Fibroblast of lung (primary cell): ENCODE measurements at regions not wholly inside any gene's neighbourhood (a gene's known extent, or its start where the extent isn't known, plus 50 kb on each side); places are given as distances from the start of the nearest gene placed in this dataset.
"Not testable (repeated sequence)": the region's sequence is repeated elsewhere in the genome, so short reads cannot be mapped to it uniquely, and the experiment has no call there.

Experiments
- DNase-seq, 2 donors: peaks; one replicate each; pipeline versions ENCODE4 v3.0.0 to v3.0.0-alpha.2; 2010; ENCODE audit warnings: low read depth in 2 of 2
- H2AFZ ChIP-seq: 2 replicates; pipeline ENCODE4 v1.5.1; 2012; ENCODE audit warnings: low read length, control low read depth, inconsistent platforms
- H3K27ac ChIP-seq: 2 replicates; pipeline ENCODE4 v1.5.1; 2011; ENCODE audit warnings: low read length, control low read depth; ENCODE audit not compliant: insufficient read depth
- H3K27me3 ChIP-seq: 2 replicates; pipeline ENCODE4 v1.5.1; 2011; ENCODE audit warnings: mild to moderate bottlenecking, low read length; ENCODE audit not compliant: control insufficient read depth, insufficient read depth
- H3K36me3 ChIP-seq: 2 replicates; pipeline ENCODE4 v1.5.1; 2011; ENCODE audit warnings: low read length; ENCODE audit not compliant: control insufficient read depth, insufficient read depth
- H3K4me1 ChIP-seq: 2 replicates; pipeline ENCODE4 v1.5.1; 2011; ENCODE audit warnings: low read length; ENCODE audit not compliant: control insufficient read depth, insufficient read depth; ENCODE audit errors: extremely low read depth
- H3K4me2 ChIP-seq: 2 replicates; pipeline ENCODE4 v1.5.1; 2011; ENCODE audit warnings: low read length, control low read depth; ENCODE audit not compliant: insufficient read depth; ENCODE audit errors: extremely low read depth
- H3K4me3 ChIP-seq, 4 experiments: fragments of 200-600 bp in 1 of 4; sonication (generic) in 1 of 4; replicated peaks in 1 of 4; 2 replicates each; pipeline ENCODE4 v1.5.1; 2011 to 2016; ENCODE audit warnings: low read length in 4 of 4, low read depth in 3 of 4, mild to moderate bottlenecking in 3 of 4, control low read depth in 2 of 4, inconsistent platforms in 1 of 4, mixed read lengths in 1 of 4; ENCODE audit not compliant: insufficient read depth in 1 of 4; ENCODE audit errors: control extremely low read depth in 1 of 4
- H3K79me2 ChIP-seq: 2 replicates; pipeline ENCODE4 v1.5.1; 2012; ENCODE audit warnings: mild to moderate bottlenecking, low read length, inconsistent platforms; ENCODE audit not compliant: control insufficient read depth, insufficient read depth
- H3K9ac ChIP-seq: 2 replicates; pipeline ENCODE4 v1.5.1; 2011; ENCODE audit warnings: mild to moderate bottlenecking, low read length, control low read depth; ENCODE audit not compliant: insufficient read depth
- H3K9me3 ChIP-seq: 2 replicates; pipeline ENCODE4 v1.5.1; 2012; ENCODE audit warnings: low read depth, low read length; ENCODE audit not compliant: control insufficient read depth, insufficient read depth
- H4K20me1 ChIP-seq: 2 replicates; pipeline ENCODE4 v1.5.1; 2011; ENCODE audit warnings: low read length; ENCODE audit not compliant: control insufficient read depth, insufficient read depth; ENCODE audit errors: extremely low read depth
- EZH2 ChIP-seq: IDR thresholded peaks from 2 replicates; pipeline ENCODE4 v1.5.1; 2012; ENCODE audit warnings: low read length, control low read depth, mild to moderate bottlenecking; ENCODE audit errors: missing control alignments
- TF ChIP-seq, protein P1 (sequence below), 2 donors: IDR thresholded peaks in 1 of 2; conservative IDR thresholded peaks in 1 of 2; 1 replicate in 1 of 2; 2 replicates in 1 of 2; pipeline ENCODE4 v1.5.1; 2011 to 2012; ENCODE audit warnings: low read length in 2 of 2, control low read depth in 1 of 2, inconsistent platforms in 1 of 2, low read depth in 1 of 2, mild to moderate bottlenecking in 1 of 2

DNA sequence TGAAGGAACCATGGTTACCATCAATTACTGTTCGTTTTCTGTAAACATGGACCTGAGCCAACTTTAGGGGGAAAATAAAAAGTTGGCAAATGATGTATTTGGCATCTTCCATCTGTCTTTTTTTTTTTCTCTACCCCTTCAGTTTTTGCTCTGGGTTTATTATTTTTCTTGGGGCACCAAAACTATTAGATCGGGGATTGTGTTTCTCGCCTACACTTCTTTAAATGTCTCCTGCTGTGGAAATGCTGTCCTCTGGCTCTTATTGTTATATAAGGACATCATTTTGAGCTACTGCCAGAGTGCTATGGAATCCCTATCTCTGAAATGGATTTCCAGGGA lies 234.0 kb upstream of the SLIT2 start:
- Histone ChIP-seq H4K20me1 (no peaks in the 10 kb centered on the region), H3K4me3 (no peak overlapping the region), H3K27ac (no peak overlapping the region), H3K9ac (no peak overlapping the region), H3K4me2 (no peak overlapping the region), H3K27me3 (no peaks in the 10 kb centered on the region), H3K9me3 (no peaks in the 10 kb centered on the region), H3K79me2 (no peaks in the 10 kb centered on the region), H3K4me1 (peaks cover 2% of the 10 kb centered on the region), H2AFZ (no peak overlapping the region), H3K36me3 (no peaks in the 10 kb centered on the region)
- DNase-seq, result no peak
- TF ChIP-seq, protein P1, sequence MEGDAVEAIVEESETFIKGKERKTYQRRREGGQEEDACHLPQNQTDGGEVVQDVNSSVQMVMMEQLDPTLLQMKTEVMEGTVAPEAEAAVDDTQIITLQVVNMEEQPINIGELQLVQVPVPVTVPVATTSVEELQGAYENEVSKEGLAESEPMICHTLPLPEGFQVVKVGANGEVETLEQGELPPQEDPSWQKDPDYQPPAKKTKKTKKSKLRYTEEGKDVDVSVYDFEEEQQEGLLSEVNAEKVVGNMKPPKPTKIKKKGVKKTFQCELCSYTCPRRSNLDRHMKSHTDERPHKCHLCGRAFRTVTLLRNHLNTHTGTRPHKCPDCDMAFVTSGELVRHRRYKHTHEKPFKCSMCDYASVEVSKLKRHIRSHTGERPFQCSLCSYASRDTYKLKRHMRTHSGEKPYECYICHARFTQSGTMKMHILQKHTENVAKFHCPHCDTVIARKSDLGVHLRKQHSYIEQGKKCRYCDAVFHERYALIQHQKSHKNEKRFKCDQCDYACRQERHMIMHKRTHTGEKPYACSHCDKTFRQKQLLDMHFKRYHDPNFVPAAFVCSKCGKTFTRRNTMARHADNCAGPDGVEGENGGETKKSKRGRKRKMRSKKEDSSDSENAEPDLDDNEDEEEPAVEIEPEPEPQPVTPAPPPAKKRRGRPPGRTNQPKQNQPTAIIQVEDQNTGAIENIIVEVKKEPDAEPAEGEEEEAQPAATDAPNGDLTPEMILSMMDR (conservative IDR thresholded peaks at IDR 0.05 in 1 of 2, IDR thresholded peaks at IDR 0.05 in 1 of 2; ENCODE audit: low read depth in 1 of 2, low read length in 2 of 2), result no peak

DNA sequence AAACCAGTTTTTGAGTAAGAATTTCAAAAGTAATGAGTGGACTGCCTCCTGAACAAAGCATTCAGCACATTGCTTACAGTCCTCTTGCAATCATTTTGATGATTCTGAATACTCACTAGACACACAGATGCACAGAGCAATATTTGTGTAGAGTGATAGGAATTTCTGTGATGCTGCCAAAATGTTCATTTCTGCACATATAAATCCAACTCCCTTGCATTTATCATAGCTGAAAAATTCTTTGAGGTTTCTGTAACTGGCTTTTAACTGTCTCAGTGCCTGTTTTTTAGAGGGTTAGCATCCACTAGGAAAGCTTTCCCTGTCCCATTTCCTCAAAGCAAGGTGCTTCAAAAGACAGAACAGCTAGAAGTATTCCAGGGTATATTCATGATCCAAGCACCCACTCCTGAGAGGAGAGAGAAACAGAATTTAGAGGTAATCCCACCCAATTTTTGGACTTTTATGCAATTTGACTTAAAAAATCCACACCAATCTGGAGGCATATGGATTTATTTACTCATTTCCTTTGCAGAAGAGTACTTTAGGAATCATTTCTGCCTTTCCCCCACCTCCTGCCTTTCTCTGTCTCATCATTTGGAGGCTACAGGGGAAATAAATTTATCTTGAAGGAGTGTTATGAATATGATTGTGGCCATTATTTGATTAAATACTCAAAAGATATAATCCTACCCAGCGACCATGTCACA lies 234.5 kb upstream of the SLIT2 start:
- Histone ChIP-seq H3K27ac (no peak overlapping the region), H2AFZ (no peak overlapping the region), H3K4me2 (no peak overlapping the region), H3K9me3 (no peaks in the 10 kb centered on the region), H3K79me2 (no peaks in the 10 kb centered on the region), H3K4me1 (peaks cover 2% of the 10 kb centered on the region), H3K4me3 (no peak overlapping the region), H3K36me3 (no peaks in the 10 kb centered on the region), H4K20me1 (no peaks in the 10 kb centered on the region), H3K9ac (no peak overlapping the region), H3K27me3 (no peaks in the 10 kb centered on the region)
- no peak for TF ChIP-seq EZH2
- TF ChIP-seq, protein P1 (conservative IDR thresholded peaks at IDR 0.05 in 1 of 2, IDR thresholded peaks at IDR 0.05 in 1 of 2; ENCODE audit: low read depth in 1 of 2, low read length in 2 of 2), result no peak
- peak; percentile 67 to 88 for DNase-seq

DNA sequence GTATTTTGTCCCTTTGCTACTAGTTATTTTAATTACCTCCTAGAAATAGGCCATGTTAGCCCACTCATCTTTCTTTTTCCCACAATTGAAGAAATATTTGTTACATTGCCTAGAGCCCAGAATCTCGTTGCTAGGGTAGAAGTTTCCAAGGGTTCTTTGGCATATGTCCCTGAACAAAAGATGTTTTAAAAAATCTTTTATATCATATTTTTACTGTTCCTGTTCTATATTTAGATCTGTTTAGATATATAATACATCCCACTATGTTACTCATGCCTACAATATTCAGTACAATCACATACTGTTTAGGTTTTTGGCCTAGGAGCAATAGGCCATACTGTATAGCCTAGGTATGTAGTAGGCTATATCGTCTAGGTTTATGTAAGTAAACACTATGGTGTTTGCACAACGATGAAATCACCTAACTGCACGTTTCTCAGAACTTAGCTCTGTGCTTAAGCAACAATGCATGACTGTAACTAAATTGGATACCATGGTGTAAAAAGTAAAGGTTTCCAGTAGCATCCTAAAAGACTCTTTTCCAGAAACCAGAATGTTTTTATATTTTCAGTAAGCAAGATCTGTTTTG lies 236.0 kb upstream of the SLIT2 start:
- H3K9me3 ChIP-seq, result no peaks in the 10 kb centered on the region
- peak in 1 of 2 donors; percentile 31 for DNase-seq
- no peak overlapping the region for H2AFZ ChIP-seq
- peaks cover 2% of the 10 kb centered on the region for H3K4me1 ChIP-seq
- H3K27ac ChIP-seq, result no peak overlapping the region
- H3K36me3 ChIP-seq, result no peaks in the 10 kb centered on the region
- no peaks in the 10 kb centered on the region for H3K79me2 ChIP-seq
- H3K27me3 ChIP-seq, result no peaks in the 10 kb centered on the region
- no peak overlapping the region for H3K4me2 ChIP-seq
- H4K20me1 ChIP-seq, result no peaks in the 10 kb centered on the region
- H3K9ac ChIP-seq, result no peak overlapping the region
- TF ChIP-seq, protein P1 (conservative IDR thresholded peaks at IDR 0.05 in 1 of 2, IDR thresholded peaks at IDR 0.05 in 1 of 2; ENCODE audit: low read depth in 1 of 2, low read length in 2 of 2), result no peak
- no peak for TF ChIP-seq EZH2
- no peak overlapping the region for H3K4me3 ChIP-seq

DNA sequence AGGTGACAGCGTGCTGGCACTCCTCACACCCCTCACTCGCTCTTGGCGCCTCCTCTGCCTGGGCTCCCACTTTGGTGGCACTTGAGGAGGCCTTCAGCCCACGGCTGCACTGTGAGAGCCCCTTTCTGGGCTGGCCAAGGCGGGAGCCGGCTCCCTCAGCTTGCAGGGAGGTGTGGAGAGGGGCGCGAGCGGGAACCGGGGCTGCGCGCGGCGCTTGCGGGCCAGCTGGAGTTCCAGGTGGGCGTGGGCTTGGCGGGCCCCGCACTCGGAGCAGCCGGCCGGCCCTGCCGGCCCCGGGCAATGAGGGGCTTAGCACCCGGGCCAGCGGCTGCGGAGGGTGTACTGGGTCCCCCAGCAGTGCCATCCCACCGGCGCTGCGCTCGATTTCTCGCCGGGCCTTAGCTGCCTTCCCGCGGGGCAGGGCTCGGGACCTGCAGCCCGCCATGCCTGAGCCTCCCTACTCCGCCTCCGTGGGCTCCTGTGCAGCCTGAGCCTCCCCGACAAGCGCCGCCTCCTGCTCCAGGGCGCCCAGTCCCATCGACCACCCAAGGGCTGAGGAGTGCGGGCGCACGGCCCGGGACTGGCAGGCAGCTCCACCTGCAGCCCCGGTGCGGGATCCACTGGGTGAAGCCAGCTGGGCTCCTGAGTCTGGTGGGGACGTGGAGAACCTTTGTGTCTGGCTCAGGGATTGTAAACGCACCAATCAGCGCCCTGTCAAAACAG lies 247.7 kb upstream of the SLIT2 start:
- H3K9me3 ChIP-seq, H4K20me1 ChIP-seq, H3K9ac ChIP-seq, DNase-seq, H3K27ac ChIP-seq, H2AFZ ChIP-seq, H3K4me2 ChIP-seq, H3K4me3 ChIP-seq, H3K36me3 ChIP-seq, H3K27me3 ChIP-seq, H3K79me2 ChIP-seq, H3K4me1 ChIP-seq: not testable (repeated sequence)
